Sciatic nerve (tissue), 2 donors: ENCODE measurements at regions not wholly inside any gene's neighbourhood (a gene's known extent, or its start where the extent isn't known, plus 50 kb on each side); places are given as distances from the start of the nearest gene placed in this dataset.

Experiments used
- ATAC-seq: fragments of 200-7000 bp; cut with Tn5 transposase; one replicate; pipeline ENCODE4 v1.9.1; 2020; ENCODE audit warnings: mild to moderate bottlenecking, moderate library complexity
- DNase-seq: peaks from one replicate; pipeline ENCODE4 v3.0.0-alpha.2; 2020; ENCODE audit warnings: low spot score
- intact Hi-C: fragments of 100-400 bp; cut with DNase I; formaldehyde crosslinking; loops from one replicate; pipeline ENCODE4 v1.14.2; 2022
- donor health status: DM: no; HTN: no; CAD: no.
- donor health status: DM: no; HTN: no; CAD: no.

DNA sequence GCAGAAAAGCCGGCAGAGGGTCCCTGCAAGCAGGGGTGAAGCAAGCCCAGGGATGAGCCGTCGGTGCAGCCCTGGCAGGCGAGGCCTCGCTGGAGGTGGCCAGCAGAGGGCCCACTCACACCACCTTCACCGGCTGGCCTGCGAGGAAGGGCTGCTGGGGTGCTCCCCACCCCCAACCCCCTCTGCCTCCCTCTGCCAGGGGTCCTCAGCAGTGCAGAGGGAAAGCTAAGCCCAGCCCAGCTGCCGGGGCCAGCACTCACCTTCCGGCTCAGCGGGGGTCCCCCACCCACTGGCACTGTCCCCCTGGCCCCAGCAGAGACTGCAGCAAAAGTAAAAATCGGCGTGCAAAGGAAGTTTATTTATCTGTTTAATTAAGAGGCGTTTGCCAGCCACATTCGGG lies 113.4 kb downstream of the ENGASE start:
- intact Hi-C loops: no loop called here
- no peak for DNase-seq
- ATAC-seq: no peak

DNA sequence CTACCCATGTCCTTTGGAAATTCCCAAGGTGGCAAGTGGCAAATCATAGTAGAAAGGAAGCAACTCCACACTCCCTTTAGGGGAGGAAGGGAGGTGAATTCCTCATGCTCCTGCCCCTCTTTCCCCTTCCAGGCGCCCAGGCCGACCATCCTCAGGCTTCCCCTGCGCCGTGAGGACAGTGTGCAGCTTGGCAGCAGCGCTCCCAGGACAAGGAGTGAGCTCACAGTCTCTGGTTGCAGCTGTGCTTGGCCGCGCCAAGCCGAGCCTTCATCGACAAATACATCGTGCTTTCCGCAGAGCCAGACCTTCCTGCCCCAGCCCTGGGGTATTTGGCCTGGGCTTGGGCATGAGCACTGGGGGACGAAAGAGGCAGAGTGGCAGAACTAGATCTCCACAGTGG lies 112.6 kb downstream of the ENGASE start:
- ATAC-seq (no peak), DNase-seq (no peak)
- intact Hi-C loops: no loop called here

DNA sequence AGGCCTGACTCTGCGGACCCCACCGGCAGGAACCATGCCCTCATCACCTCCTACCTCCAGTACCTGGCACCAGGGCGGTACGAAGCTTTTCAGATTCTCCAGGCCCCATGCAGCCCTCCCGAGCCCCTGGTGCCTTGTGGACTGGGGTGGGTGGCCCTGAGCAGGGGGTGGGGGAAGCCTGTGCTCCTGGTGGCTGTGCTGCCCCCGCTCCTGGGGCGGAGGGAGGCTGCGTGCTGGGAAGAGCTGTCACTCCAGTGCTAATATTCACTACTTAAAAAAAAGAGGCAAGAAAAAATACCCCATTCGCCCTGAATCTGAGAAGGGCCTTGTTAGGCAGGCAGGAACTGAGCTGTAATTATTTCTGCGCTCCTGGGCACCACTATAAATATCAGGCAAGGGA lies 111.8 kb downstream of the ENGASE start:
- intact Hi-C loops: no loop called here
- no peak for DNase-seq
- no peak for ATAC-seq

DNA sequence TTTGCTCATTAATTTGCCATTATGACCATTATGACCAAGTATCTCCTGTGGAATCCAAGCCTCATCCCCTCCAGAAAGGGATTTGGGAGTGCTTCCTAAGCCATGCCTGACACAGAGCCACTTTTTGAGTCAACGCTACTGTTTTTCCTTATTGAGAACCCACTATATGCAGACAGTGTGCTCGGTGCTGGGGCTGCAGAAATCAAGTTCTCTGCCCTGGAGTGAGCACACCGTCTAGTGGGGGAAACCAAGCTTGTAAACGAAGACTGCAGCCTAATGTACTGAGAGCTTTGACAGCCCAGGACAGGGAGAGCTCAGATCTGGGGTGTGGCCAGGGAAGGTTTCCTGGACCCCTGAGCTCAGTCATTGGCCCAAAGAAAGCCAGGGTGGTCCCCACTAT lies 111.0 kb downstream of the ENGASE start:
- ATAC-seq (no peak), DNase-seq (no peak)
- intact Hi-C loops: no loop called here

DNA sequence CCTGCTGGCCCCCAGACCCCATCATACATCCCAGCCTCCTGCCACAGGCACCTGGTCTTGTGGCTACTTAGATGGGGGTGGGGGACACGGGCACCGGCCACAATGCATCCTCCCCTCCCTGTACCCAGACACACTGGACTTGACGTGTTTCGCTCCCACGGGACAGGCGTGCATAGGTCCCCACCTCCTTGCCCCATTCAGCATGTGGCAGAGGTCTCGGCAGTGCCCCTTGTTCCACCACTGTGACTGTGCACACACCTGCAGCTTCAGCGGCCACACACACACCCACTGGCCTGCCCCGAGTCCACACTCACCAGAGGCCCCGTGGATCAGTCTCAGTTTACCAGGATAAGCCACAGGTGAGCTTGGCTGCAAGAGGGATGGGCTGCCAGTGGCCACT lies 109.6 kb downstream of the ENGASE start:
- DNase-seq: no peak
- ATAC-seq: no peak
- intact Hi-C loops: no loop called here

DNA sequence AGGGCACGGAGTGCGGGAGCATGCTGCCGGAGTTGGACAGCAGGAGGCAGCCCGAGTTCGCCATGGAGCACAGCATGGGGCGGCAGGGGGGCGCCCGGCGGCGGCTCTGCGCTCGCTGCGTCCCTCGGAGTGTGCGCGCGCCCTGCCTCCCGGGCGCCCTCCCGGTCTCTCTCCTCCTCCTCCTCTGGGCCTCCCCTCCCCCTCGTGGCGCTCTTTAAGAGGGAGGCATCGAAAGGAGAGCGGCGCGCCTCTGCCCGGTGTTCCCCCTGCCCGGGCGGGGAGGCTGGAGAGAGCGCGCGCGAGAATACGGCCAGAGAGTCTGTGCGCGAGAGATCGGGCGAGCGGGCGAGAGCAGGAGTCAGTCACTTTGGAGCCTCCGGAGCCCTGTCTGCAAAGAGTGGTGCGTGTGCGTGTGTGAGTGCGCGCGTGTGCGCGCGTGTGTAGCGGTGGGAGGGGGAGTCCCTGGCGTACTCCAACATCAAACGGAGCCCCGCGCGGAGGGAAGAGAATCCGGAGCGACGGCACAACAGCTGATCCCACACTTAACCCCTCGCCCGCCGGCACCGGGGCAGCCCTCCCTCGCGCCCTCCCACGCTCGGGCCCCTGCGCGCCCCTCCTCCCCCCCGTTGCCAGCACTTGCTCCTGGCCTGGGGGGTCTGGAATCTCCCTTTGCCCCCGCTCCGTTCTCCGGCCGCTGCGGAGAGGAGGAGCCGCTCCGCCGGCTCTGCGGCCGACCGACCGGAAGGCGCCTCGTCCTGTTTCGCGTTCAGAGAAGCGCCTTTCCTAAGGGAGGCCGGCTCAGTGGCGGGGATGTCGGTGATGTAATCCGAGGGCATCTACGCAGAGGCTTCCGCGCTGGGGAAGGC lies 108.9 kb downstream of the ENGASE start:
- no peak for DNase-seq
- intact Hi-C loops: no loop called here
- no peak for ATAC-seq

DNA sequence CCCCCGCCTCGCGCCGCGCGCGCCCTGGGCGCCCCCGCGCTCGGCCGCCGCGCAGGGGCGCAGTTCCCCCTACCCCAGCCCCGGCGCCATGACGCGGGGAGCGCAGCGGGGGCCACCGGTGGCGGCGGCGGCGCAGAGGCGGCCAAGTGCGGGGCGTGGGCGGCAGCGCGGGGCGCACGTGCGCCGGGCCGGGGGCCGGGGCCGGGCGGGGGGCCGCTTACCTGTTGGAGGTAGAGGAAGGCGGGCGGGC lies 108.3 kb downstream of the ENGASE start:
- no peak for DNase-seq
- no peak for ATAC-seq
- intact Hi-C loops: no loop called here

DNA sequence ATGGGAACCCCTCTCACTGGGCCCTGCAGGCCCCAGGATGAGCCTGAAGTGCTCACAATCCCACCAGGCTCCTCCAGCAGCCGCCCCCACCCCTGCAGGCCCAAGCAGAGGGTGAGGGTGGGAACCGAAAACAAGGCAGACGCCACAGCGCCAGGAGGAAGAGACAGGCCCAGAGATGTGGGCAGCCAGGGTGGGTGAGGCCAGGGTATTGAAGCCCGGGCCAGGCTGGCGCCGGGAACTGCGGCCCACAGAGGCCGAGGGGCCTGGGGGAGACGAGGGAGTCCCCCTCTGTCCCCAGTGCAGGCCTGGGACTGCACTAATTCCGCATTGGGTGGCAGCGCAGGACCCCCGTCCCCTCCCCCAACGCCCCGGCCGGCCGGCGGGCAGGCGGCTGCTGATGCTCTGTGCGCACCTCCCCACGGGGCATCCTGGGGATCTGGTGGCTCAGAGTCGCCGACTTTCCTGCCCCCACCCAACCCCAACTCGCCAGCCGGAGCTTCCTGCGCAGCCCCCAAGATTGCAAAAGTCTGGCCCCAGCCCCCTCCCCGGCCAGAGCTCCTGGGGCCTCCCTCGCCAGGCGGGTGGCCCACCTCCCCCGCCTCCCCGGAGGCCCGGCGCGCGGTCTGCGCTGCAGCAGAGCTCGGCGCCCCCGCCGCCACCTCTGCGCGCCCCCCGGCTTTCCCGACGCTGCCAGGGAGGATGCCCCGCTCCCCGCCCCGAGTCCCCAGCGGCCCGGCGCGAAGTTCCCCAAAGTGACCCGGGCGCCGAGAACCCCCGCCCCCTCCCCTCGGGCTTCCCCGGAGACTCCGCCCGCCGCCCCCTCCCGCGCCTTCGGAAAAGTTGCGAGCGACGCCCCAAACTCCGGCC lies 107.8 kb downstream of the ENGASE start:
- intact Hi-C loops: no loop called here
- ATAC-seq (no peak), DNase-seq (no peak)

DNA sequence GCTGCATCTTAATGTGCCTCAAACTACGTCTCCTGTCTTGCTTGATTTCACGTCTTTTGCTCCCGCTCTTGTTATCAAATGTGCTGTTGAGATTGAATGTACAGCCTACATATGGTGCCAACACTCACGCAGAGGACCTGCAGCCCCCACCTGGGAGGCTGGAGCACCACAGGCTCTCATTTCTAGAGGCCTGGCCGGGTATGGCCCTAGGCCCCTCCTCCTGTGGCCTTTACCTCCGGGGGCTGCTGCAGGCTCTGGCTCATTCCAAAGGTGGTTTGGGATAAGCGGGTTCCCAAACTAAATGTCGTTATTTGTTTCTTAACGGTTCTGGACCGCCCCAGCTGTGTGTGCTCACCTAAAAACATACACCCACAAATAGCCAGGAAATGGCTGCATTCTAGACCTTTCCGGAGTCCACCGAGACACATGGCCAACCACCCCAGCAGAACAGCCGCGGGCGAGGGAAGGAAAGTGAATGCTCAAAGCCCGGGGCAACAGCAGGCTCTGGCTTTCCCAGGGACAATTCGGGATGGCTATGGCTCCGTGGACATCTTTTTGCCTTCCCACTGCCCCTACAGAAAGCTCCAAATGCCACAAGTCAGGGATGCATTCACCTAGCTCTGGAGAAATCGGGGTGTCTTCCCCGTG lies 105.9 kb downstream of the ENGASE start:
- intact Hi-C loops: no loop called here
- ATAC-seq (no peak), DNase-seq (no peak)

DNA sequence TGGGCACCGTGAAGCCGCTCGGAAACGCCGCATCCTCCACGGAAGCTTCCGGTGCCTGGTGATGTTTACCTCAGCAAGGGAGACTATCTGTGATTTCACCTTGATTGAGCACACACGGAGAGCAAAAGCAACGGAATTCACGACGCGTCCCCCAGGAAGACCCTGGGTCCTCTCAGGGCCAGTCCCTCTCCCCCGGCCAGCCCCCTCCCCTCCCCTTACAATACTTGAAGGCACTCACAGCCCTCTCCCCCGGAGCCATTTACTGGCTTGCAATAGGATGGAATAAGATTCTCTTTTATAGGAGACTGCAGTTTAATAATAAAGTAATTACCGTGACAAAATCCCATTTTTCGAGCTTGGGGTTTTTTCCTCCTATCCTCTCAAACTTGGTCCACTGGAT lies 104.7 kb downstream of the ENGASE start:
- DNase-seq (no peak), ATAC-seq (no peak)
- intact Hi-C loops: no loop called here

DNA sequence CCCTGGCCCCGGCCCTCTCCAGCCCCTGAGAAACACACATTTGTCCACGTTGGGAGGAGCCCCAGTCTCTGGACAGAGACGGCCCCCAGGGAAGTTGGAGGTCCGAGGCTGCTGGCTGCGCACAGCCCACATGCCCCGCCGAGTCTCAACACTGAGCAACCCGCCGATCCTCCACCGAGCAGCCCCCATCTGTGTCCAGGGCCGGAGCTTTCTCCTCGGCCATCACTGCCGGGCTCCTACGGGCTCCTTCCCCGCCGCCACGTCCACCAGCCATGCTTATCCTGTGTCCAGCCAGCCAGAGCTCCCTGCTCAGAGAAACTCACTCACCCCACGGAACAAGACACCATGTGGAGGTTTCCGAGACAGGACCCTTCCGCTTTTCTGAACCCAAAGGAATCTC lies 103.3 kb downstream of the ENGASE start:
- ATAC-seq (no peak), DNase-seq (no peak)
- intact Hi-C loops: no loop called here

DNA sequence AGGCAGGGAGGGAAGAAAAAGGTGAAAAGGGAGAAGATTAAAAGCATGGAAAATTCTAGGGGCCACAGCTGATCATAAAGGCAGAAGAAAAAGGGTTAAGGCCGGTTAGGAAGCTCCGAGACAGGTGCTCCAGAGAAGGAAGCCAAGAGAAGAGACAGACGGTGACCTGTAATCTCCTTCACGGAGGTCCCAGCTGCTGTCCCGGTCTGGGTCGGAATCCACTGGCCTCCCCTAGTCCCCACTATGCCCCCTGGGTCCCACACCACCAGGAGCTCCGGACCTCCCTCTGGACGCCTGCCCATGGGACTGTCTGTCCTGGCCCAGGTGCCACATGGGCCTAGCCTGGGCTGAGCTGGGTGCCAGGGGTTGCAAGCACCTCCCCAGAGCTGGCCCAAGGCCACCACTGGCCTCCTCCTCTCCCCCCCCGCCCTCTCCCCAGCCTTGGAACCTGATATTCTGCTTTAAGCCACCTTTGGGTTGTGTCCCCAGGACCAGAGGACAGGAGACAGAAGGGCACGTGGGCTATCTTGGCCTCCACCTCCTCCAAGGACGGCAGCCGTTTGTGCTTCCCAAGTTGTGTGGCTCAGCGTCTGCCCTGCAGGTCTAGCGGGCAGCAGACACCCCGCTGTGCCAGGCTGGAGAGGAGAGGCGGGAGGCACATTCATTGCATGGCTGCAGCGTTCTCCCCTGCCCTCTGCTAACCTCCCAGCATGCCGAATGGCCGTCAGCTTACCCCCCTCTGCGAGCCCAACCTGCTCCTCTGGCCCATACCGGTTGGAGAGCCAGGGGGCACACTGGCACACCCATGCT lies 102.4 kb downstream of the ENGASE start:
- intact Hi-C loops: no loop called here
- ATAC-seq: no peak

DNA sequence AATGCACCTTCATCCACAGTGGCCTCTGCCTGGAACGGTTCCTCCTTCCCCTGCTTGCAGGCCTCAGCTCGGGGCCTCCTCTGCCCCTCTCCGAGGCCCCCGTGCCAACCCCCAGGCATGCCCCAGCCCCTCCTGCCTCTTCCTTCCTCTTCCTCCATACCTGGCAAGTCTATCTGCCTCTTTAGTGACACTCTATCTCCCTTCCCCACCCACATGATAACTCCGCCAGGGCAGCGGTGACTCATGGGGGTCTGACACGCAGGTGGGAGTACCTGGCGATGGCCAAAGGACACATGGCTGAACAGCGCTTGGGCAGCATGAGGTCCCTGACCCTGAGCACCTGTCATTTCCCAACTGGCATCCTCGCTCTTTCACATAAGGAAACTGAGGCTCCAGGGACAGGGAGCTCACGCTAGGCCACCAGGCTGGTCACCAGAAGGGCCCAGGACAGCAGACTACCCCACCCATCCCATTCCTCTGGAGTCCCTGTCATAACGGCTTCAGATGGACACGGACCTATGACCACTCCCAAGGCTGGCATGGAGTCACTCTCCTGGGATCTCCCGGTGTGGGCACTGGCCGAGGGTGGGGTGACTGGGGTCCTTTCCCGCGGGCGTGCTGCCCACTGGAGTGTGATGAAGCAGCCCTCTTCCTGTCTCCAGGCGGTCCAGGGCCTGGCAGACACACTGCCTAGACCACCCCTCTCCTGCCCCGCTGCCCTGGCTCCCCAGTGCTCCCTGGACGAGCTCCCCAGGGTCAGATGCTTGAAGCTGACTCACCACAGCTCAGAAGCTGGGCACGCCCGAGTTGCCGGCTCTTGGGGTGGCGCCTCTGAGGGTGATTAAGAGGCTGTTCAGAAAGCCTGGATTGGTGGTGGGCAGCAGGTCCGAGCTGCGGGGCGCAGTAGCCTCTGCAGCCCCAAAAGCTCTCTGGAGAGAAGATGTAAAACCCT lies 100.6 kb downstream of the ENGASE start:
- ATAC-seq: no peak
- DNase-seq: no peak
- intact Hi-C loops: no loop called here

More for the DNA sequence above, 102.4 kb downstream of the ENGASE start:
- DNase-seq: no peak

DNA sequence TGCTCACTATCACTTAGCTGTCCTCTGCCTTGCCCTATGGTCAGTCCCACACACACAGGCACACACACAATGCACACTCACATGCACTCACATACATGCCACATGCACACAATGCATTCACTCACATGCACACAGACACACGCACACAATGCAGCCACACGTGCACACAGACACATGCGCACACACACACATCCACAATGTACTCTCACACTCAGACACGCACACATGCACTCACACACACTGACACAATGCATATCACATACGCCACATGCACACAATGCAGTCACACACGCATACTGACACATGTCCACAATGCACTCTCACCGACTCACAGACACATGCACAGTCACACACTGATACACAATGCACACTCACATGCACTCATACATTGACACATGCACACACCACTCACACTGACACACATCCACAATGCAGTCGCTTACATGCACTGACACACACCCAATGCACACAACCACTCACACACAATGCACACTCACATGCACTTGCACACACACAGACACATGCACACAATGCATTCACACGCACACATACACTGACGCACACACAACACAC lies 99.7 kb downstream of the ENGASE start:
- DNase-seq: no peak
- intact Hi-C loops: no loop called here
- ATAC-seq: no peak

DNA sequence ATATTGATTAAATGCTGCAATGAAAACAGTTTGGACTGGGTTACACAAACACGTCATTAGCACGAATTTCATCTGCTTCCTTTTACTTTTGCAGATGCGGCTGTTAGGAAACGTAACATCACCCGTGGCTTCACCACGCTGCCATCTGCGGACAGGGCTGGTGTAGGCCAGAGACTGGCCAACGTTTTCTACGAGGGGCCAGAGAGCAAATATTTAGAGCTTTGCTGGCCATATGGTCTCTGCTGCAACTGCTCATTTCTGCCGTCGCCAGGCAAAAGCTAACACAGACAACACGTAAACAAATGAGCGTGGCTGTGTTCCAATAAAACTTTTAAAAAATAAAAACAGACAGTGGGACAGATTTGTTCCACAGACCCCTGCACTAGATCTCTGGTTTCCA lies 96.6 kb downstream of the ENGASE start:
- DNase-seq (no peak), ATAC-seq (no peak)
- intact Hi-C loops: no loop called here

DNA sequence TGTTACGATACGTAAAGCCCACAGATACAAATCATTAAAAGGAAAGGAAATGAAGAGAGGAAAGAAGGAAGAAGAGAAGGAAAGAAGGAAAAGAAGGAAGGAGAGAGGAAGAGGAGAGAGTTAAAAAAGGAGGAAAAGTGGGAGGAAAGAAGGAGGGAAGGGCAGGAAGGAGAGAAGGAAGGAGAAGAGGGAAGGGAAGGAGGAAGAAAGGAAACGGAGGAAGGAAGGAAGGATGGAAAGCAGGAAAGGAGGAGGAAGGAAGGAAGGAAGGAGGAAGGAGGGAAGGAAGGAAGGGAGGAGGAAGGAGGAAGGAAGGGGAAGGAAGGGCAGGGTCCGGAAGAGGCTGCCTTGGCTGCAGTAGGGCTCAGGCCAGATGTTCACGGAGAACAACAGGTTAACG lies 95.2 kb downstream of the ENGASE start:
- no peak for ATAC-seq
- intact Hi-C loops: no loop called here
- no peak for DNase-seq

DNA sequence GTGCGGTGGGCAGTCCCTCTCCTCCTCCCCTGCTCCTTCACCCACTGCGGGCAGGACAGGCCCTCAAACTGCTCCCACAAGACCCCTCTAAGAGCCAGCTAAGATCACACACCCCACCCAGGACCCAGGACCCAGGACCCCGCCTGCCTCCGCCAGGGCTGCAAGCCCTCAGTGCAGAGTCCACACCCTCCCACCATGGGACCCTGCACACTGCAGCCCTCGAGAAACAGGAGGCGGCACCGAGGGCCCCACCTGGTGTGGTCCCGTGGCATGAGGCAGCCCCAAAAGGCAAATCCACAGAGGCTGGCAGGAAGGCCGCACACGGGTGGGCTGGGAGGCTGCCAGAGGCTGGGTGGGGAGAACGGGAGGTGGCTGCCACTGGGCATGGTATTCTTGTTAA lies 94.7 kb downstream of the ENGASE start:
- ATAC-seq (no peak), DNase-seq (no peak)
- intact Hi-C loops: no loop called here

DNA sequence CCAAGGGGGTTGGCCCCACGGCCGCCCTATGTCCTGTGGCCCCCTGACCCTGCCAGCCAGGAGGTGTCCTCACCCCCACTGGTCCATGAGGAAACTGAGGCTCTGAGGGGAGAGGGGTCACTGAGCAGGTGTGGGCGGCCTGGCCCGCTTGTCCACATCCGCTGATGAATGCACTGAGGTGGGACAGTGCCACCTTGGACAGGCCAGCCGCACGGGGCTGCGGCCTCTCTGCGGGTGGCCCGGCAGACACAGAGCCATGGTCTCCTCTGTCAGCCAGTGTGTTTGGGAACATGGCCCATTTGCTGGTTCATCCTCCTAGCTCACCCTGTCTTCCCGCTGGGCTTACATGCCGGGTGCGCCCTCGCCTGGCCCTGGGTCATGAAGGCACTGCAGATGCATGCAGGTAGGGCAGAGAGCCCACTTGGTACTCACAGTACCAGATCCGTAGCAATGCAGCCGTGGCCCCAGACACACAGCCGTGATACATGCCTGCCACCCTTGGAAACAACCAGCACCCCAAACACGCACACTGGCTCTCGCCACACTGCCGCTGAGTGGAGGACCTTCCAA lies 93.9 kb downstream of the ENGASE start:
- no peak for ATAC-seq
- intact Hi-C loops: no loop called here
- DNase-seq: no peak
